ENCODE measurements at regions not wholly inside any gene's neighbourhood (a gene's known extent, or its start where the extent isn't known, plus 50 kb on each side); places are given as distances from the start of the nearest gene placed in this dataset.

- H3K27me3 ChIP-seq, result no peaks in the 10 kb centered on the region
- 13 to 35% (median 27%) methylated on average over 2 of the region's 2 CpGs for WGBS, 4 donors
- no peak overlapping the region for H3K27ac ChIP-seq
- H3K4me1 ChIP-seq (replicated peaks in 1 of 2), result no peaks in the 10 kb centered on the region
- no peaks in the 10 kb centered on the region for H3K9me3 ChIP-seq (replicated peaks in 1 of 3)
- TF ChIP-seq POLR2A (IDR thresholded peaks at IDR 0.05), result no peak
- TF ChIP-seq CTCF (IDR thresholded peaks at IDR 0.05), result no peak
- H3K36me3 ChIP-seq (replicated peaks in 1 of 2), result no peaks in the 10 kb centered on the region
- no peak overlapping the region for H3K4me3 ChIP-seq
- intact Hi-C loops (cut with DNase I), result no loop called here
- no peak for DNase-seq
Measured at GRCh38 chr12:118493962-118494361, 117.6 kb downstream of the SUDS3 start.

GRCh38 chr12:118494776-118495175 lies 118.4 kb downstream of the SUDS3 start:
- TF ChIP-seq CTCF (IDR thresholded peaks at IDR 0.05), result no peak
- Histone ChIP-seq H3K9me3 (replicated peaks in 1 of 3) (no peaks in the 10 kb centered on the region), H3K27ac (no peak overlapping the region), H3K4me3 (no peak overlapping the region), H3K4me1 (replicated peaks in 1 of 2) (no peaks in the 10 kb centered on the region), H3K36me3 (replicated peaks in 1 of 2) (no peaks in the 10 kb centered on the region), H3K27me3 (no peaks in the 10 kb centered on the region)
- DNase-seq, result peak in 1 of 7 donors; percentile 8
- 89 to 93% (median 91%) methylated on average over 3 of the region's 3 CpGs for WGBS, 4 donors
- intact Hi-C loops (cut with DNase I), result no loop called here

- Histone ChIP-seq H3K27me3 (no peaks in the 10 kb centered on the region), H3K4me1 (replicated peaks in 1 of 2) (no peaks in the 10 kb centered on the region), H3K9me3 (replicated peaks in 1 of 3) (no peaks in the 10 kb centered on the region), H3K27ac (no peak overlapping the region), H3K36me3 (replicated peaks in 1 of 2) (no peaks in the 10 kb centered on the region), H3K4me3 (no peak overlapping the region)
- intact Hi-C loops (cut with DNase I), result no loop called here
- TF ChIP-seq CTCF (IDR thresholded peaks at IDR 0.05), result no peak
- TF ChIP-seq POLR2A (IDR thresholded peaks at IDR 0.05), result no peak
- DNase-seq, result no peak
- WGBS, 4 donors, result 66 to 76% (median 74%) methylated on average over 2 of the region's 2 CpGs
Measured at GRCh38 chr12:118495296-118495695, 118.9 kb downstream of the SUDS3 start.

GRCh38 chr12:118498171-118498570 lies 121.8 kb downstream of the SUDS3 start:
- TF ChIP-seq POLR2A (IDR thresholded peaks at IDR 0.05) (no peak), CTCF (IDR thresholded peaks at IDR 0.05) (no peak)
- 75 to 89% (median 78%) methylated on average over 3 of the region's 3 CpGs for WGBS, 4 donors
- Histone ChIP-seq H3K4me3 (no peak overlapping the region), H3K27me3 (no peaks in the 10 kb centered on the region), H3K4me1 (replicated peaks in 1 of 2) (no peaks in the 10 kb centered on the region), H3K9me3 (replicated peaks in 1 of 3) (no peaks in the 10 kb centered on the region), H3K27ac (no peak overlapping the region), H3K36me3 (replicated peaks in 1 of 2) (no peaks in the 10 kb centered on the region)
- no peak for DNase-seq
- intact Hi-C loops (cut with DNase I), result no loop called here
